ENCODE measurements at regions not wholly inside any gene's neighbourhood (a gene's known extent, or its start where the extent isn't known, plus 50 kb on each side); places are given as distances from the start of the nearest gene placed in this dataset.

- Histone ChIP-seq H3K9me2 (ENCODE audit: low read depth, low read length) (no peaks in the 10 kb centered on the region), H3K4me3 (ENCODE audit: low read depth, low read length, poor library complexity, severe bottlenecking) (no peak overlapping the region), H4K20me1 (ENCODE audit: insufficient read depth, low read length) (no peaks in the 10 kb centered on the region), H3K9ac (ENCODE audit: low read length) (no peak overlapping the region), H3K27ac (ENCODE audit: low read depth, low read length, poor library complexity, severe bottlenecking) (no peak overlapping the region), H3K4me2 (ENCODE audit: low read length) (no peak overlapping the region), H3K36me3 (ENCODE audit: insufficient read depth, low read length) (no peaks in the 10 kb centered on the region), H2AFZ (ENCODE audit: low read length) (no peak overlapping the region), H3K27me3 (ENCODE audit: insufficient read depth, low read length) (no peaks in the 10 kb centered on the region), H3K4me1 (ENCODE audit: insufficient read depth, low read length, severe bottlenecking) (no peaks in the 10 kb centered on the region), H3K9me3 (ENCODE audit: low read length) (no peaks in the 10 kb centered on the region), H3F3A (ENCODE audit: insufficient read depth, low read length) (no peaks in the 10 kb centered on the region), H3K79me2 (ENCODE audit: insufficient read depth, low read length) (no peaks in the 10 kb centered on the region)
- TF ChIP-seq EZH2 (IDR thresholded peaks at IDR 0.05; ENCODE audit: borderline replicate concordance, low read length), result no peak
- TF ChIP-seq, protein P1, sequence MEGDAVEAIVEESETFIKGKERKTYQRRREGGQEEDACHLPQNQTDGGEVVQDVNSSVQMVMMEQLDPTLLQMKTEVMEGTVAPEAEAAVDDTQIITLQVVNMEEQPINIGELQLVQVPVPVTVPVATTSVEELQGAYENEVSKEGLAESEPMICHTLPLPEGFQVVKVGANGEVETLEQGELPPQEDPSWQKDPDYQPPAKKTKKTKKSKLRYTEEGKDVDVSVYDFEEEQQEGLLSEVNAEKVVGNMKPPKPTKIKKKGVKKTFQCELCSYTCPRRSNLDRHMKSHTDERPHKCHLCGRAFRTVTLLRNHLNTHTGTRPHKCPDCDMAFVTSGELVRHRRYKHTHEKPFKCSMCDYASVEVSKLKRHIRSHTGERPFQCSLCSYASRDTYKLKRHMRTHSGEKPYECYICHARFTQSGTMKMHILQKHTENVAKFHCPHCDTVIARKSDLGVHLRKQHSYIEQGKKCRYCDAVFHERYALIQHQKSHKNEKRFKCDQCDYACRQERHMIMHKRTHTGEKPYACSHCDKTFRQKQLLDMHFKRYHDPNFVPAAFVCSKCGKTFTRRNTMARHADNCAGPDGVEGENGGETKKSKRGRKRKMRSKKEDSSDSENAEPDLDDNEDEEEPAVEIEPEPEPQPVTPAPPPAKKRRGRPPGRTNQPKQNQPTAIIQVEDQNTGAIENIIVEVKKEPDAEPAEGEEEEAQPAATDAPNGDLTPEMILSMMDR (IDR thresholded peaks at IDR 0.05; ENCODE audit: low read length), result no peak
Observed at GRCh38 chr4:100796332-100796731, 278.5 kb upstream of the EMCN start.

DNA sequence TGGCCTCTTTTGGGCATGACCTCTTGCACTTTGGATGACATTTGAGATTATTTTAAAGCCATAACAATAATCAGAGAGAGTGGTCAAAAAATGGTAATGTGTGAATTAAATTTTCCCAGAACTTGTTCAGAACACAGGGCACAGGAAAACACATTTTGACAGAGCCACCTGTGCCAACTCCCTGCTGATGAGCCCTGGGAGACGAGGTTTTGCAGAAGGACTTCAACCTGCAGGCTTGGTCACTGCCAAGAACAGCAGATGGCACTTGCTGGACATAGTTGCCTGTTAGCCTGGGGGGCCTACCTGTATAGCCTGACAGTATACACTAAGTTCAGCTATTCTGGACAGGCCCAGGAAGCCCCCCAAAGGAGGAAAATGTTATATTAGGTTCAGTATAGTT is 277.8 kb upstream of the EMCN start:
- H2AFZ ChIP-seq (ENCODE audit: low read length), result no peak overlapping the region
- H3K9ac ChIP-seq (ENCODE audit: low read length), result no peak overlapping the region
- H3K4me1 ChIP-seq (ENCODE audit: insufficient read depth, low read length, severe bottlenecking), result no peaks in the 10 kb centered on the region
- no peaks in the 10 kb centered on the region for H3K9me2 ChIP-seq (ENCODE audit: low read depth, low read length)
- no peak overlapping the region for H3K4me2 ChIP-seq (ENCODE audit: low read length)
- H3F3A ChIP-seq (ENCODE audit: insufficient read depth, low read length), result no peaks in the 10 kb centered on the region
- H3K79me2 ChIP-seq (ENCODE audit: insufficient read depth, low read length), result no peaks in the 10 kb centered on the region
- H3K27me3 ChIP-seq (ENCODE audit: insufficient read depth, low read length), result no peaks in the 10 kb centered on the region
- no peak overlapping the region for H3K4me3 ChIP-seq (ENCODE audit: low read depth, low read length, poor library complexity, severe bottlenecking)
- H4K20me1 ChIP-seq (ENCODE audit: insufficient read depth, low read length), result no peaks in the 10 kb centered on the region
- H3K9me3 ChIP-seq (ENCODE audit: low read length), result no peaks in the 10 kb centered on the region
- no peaks in the 10 kb centered on the region for H3K36me3 ChIP-seq (ENCODE audit: insufficient read depth, low read length)
- TF ChIP-seq, protein P1 (IDR thresholded peaks at IDR 0.05; ENCODE audit: low read length), result no peak
- no peak for TF ChIP-seq EZH2 (IDR thresholded peaks at IDR 0.05; ENCODE audit: borderline replicate concordance, low read length)
- no peak overlapping the region for H3K27ac ChIP-seq (ENCODE audit: low read depth, low read length, poor library complexity, severe bottlenecking)

- Histone ChIP-seq H2AFZ (ENCODE audit: low read length) (no peak overlapping the region), H3K9ac (ENCODE audit: low read length) (no peak overlapping the region), H3K36me3 (ENCODE audit: insufficient read depth, low read length) (no peaks in the 10 kb centered on the region), H3K27ac (ENCODE audit: low read depth, low read length, poor library complexity, severe bottlenecking) (no peak overlapping the region), H3K79me2 (ENCODE audit: insufficient read depth, low read length) (no peaks in the 10 kb centered on the region), H3K9me3 (ENCODE audit: low read length) (no peaks in the 10 kb centered on the region), H3F3A (ENCODE audit: insufficient read depth, low read length) (no peaks in the 10 kb centered on the region), H3K4me2 (ENCODE audit: low read length) (no peak overlapping the region), H3K9me2 (ENCODE audit: low read depth, low read length) (no peaks in the 10 kb centered on the region), H4K20me1 (ENCODE audit: insufficient read depth, low read length) (no peaks in the 10 kb centered on the region), H3K27me3 (ENCODE audit: insufficient read depth, low read length) (no peaks in the 10 kb centered on the region), H3K4me3 (ENCODE audit: low read depth, low read length, poor library complexity, severe bottlenecking) (no peak overlapping the region), H3K4me1 (ENCODE audit: insufficient read depth, low read length, severe bottlenecking) (no peaks in the 10 kb centered on the region)
- TF ChIP-seq EZH2 (IDR thresholded peaks at IDR 0.05; ENCODE audit: borderline replicate concordance, low read length), result no peak
- TF ChIP-seq, protein P1 (IDR thresholded peaks at IDR 0.05; ENCODE audit: low read length), result no peak
Observed at GRCh38 chr4:100790836-100791615, 273.2 kb upstream of the EMCN start.
